ENCODE measurements at regions not wholly inside any gene's neighbourhood (a gene's known extent, or its start where the extent isn't known, plus 50 kb on each side); places are given as distances from the start of the nearest gene placed in this dataset.

GRCh38 chr20:3354247-3354646 is 53.2 kb downstream of the DNAAF9 start:
- intact Hi-C loops (cut with DNase I; ENCODE audit: low total_unique reads) = no loop called here
- no peaks in the 10 kb centered on the region for H3K36me3 ChIP-seq (ENCODE audit: low read depth, missing control alignments)
- no peak for DNase-seq
- H3K9me3 ChIP-seq = no peaks in the 10 kb centered on the region
- no peak overlapping the region for H3K27ac ChIP-seq
- TF ChIP-seq CTCF (IDR thresholded peaks at IDR 0.05) = no peak
- TF ChIP-seq POLR2A (IDR thresholded peaks at IDR 0.05) = no peak
- no peak overlapping the region for H3K4me3 ChIP-seq
- H3K27me3 ChIP-seq = no peaks in the 10 kb centered on the region
- no peaks in the 10 kb centered on the region for H3K4me1 ChIP-seq
- 96 to 100% methylated on average over 1 of the region's 1 CpG for WGBS, 2 donors

GRCh38 chr20:3353646-3354045 is 53.8 kb downstream of the DNAAF9 start:
- Histone ChIP-seq H3K4me1 (no peaks in the 10 kb centered on the region), H3K27ac (no peak overlapping the region), H3K9me3 (no peaks in the 10 kb centered on the region), H3K4me3 (no peak overlapping the region), H3K36me3 (ENCODE audit: low read depth, missing control alignments) (no peaks in the 10 kb centered on the region), H3K27me3 (no peaks in the 10 kb centered on the region)
- intact Hi-C loops (cut with DNase I; ENCODE audit: low total_unique reads) = no loop called here
- no peak for DNase-seq
- WGBS, 2 donors = 72 to 97% methylated on average over 2 of the region's 2 CpGs
- TF ChIP-seq CTCF (IDR thresholded peaks at IDR 0.05) (no peak), POLR2A (IDR thresholded peaks at IDR 0.05) (no peak)

GRCh38 chr20:3352202-3352601 is 55.3 kb downstream of the DNAAF9 start:
- intact Hi-C loops (cut with DNase I; ENCODE audit: low total_unique reads) = no loop called here
- no peak for TF ChIP-seq POLR2A (IDR thresholded peaks at IDR 0.05)
- no peak for TF ChIP-seq CTCF (IDR thresholded peaks at IDR 0.05)
- no peak for DNase-seq
- no peak overlapping the region for H3K27ac ChIP-seq
- WGBS, 2 donors = 85 to 88% methylated on average over 6 of the region's 6 CpGs
- no peaks in the 10 kb centered on the region for H3K36me3 ChIP-seq (ENCODE audit: low read depth, missing control alignments)
- no peak overlapping the region for H3K4me3 ChIP-seq
- H3K9me3 ChIP-seq = no peaks in the 10 kb centered on the region
- H3K4me1 ChIP-seq = no peaks in the 10 kb centered on the region
- H3K27me3 ChIP-seq = no peaks in the 10 kb centered on the region

- no peak for TF ChIP-seq POLR2A (IDR thresholded peaks at IDR 0.05)
- no peak for TF ChIP-seq CTCF (IDR thresholded peaks at IDR 0.05)
- Histone ChIP-seq H3K9me3 (no peaks in the 10 kb centered on the region), H3K4me3 (no peak overlapping the region), H3K27me3 (no peaks in the 10 kb centered on the region), H3K4me1 (no peaks in the 10 kb centered on the region), H3K36me3 (ENCODE audit: low read depth, missing control alignments) (no peaks in the 10 kb centered on the region), H3K27ac (no peak overlapping the region)
- intact Hi-C loops (cut with DNase I; ENCODE audit: low total_unique reads) = no loop called here
- DNase-seq = no peak
- 72 to 73% methylated on average over 1 of the region's 1 CpG for WGBS, 2 donors
Measured at GRCh38 chr20:3350422-3350821, 57.0 kb downstream of the DNAAF9 start.

GRCh38 chr20:3349786-3350185 is 57.7 kb downstream of the DNAAF9 start:
- Histone ChIP-seq H3K4me1 (no peaks in the 10 kb centered on the region), H3K9me3 (no peaks in the 10 kb centered on the region), H3K4me3 (no peak overlapping the region), H3K27me3 (no peaks in the 10 kb centered on the region), H3K36me3 (ENCODE audit: low read depth, missing control alignments) (no peaks in the 10 kb centered on the region), H3K27ac (no peak overlapping the region)
- DNase-seq = no peak
- TF ChIP-seq POLR2A (IDR thresholded peaks at IDR 0.05) (no peak), CTCF (IDR thresholded peaks at IDR 0.05) (no peak)
- 100% methylated on average over 2 of the region's 2 CpGs for WGBS, 2 donors
- intact Hi-C loops (cut with DNase I; ENCODE audit: low total_unique reads) = no loop called here
